GM12878 (cell line): ENCODE measurements at regions not wholly inside any gene's neighbourhood (a gene's known extent, or its start where the extent isn't known, plus 50 kb on each side); places are given as distances from the start of the nearest gene placed in this dataset.

ENCODE experiments used
- CBX3 ChIP-seq: fragments of 200-600 bp; sonication (generic); IDR thresholded peaks from 2 replicates; pipeline ENCODE4 v1.6.1; 2016; ENCODE audit warnings: low read depth, borderline replicate concordance
- CTCF ChIP-seq, 3 experiments: IDR thresholded peaks in 2 of 3; conservative IDR thresholded peaks in 1 of 3; 2 replicates each; pipeline ENCODE4 v1.5.1; 2011; ENCODE audit warnings: low read depth in 3 of 3, low read length in 3 of 3, mild to moderate bottlenecking in 3 of 3, control low read depth in 2 of 3, moderate library complexity in 2 of 3, inconsistent platforms in 1 of 3, mixed read lengths in 1 of 3; ENCODE audit not compliant: control insufficient read depth in 2 of 3, insufficient read depth in 1 of 3; ENCODE audit errors: extremely low read depth in 1 of 3
- MAX ChIP-seq: IDR thresholded peaks from 2 replicates; pipeline ENCODE4 v1.6.1; 2012; ENCODE audit warnings: low read depth, low read length, improper control_type of control experiment
- POLR2A ChIP-seq: IDR thresholded peaks from 2 replicates; pipeline ENCODE4 v1.6.1; 2011; ENCODE audit warnings: low read depth, mild to moderate bottlenecking, low read length
- ZZZ3 ChIP-seq: IDR thresholded peaks from 2 replicates; pipeline ENCODE4 v1.6.1; 2011; ENCODE audit warnings: low read depth; ENCODE audit not compliant: control insufficient read depth, insufficient read length

GRCh38 chr7:42493436-42494198 is 256.6 kb upstream of the GLI3 start:
- TF ChIP-seq POLR2A, result no peak
- no peak for TF ChIP-seq ZZZ3
- TF ChIP-seq MAX, result no peak
- no peak for TF ChIP-seq CTCF (IDR thresholded peaks at IDR 0.05 in 2 of 3, conservative IDR thresholded peaks at IDR 0.05 in 1 of 3; ENCODE audit: control insufficient read depth in 2 of 3, extremely low read depth in 1 of 3, insufficient read depth in 1 of 3, low read depth in 3 of 3, low read length in 3 of 3)
- TF ChIP-seq CBX3, result no peak
